BJ (cell line): ENCODE measurements at regions not wholly inside any gene's neighbourhood (a gene's known extent, or its start where the extent isn't known, plus 50 kb on each side); places are given as distances from the start of the nearest gene placed in this dataset.
A peak's percentile ranks its signal among the peaks of the same experiment; 100 is the strongest.

Experiments
- CTCF ChIA-PET: fragments of 350-600 bp; formaldehyde crosslinking; extraction: SDS; loops from one replicate; lab custom pipeline; 2021; ENCODE audit warnings: antibody characterized with exemption, inconsistent platforms; lab: Yijun Ruan, JAX
- POLR2A ChIA-PET: fragments of 300-600 bp; sonication (Branson Sonifier 250); formaldehyde crosslinking; extraction: SDS; loops from one replicate; lab custom pipeline; 2021; ENCODE audit warnings: antibody characterized with exemption; lab: Charles Lee
- DNase-seq: peaks from one replicate; pipeline ENCODE4 v3.0.0-alpha.2; 2011; ENCODE audit warnings: low read depth
- H3K27me3 ChIP-seq: 2 replicates; pipeline ENCODE4 v1.6.0; 2011; ENCODE audit warnings: low read length; ENCODE audit not compliant: control insufficient read depth, insufficient read depth
- H3K36me3 ChIP-seq: 2 replicates; pipeline ENCODE4 v1.5.1; 2011; ENCODE audit warnings: low read length; ENCODE audit not compliant: control insufficient read depth, insufficient read depth
- H3K4me3 ChIP-seq: 2 replicates; pipeline ENCODE4 v1.5.1; 2011; ENCODE audit warnings: low read depth, mild to moderate bottlenecking, control low read depth, low read length
- CTCF ChIP-seq: IDR thresholded peaks from 2 replicates; pipeline ENCODE4 v1.5.1; 2011; ENCODE audit warnings: low read depth, mild to moderate bottlenecking, control low read depth, inconsistent platforms, low read length, moderate library complexity; ENCODE audit not compliant: insufficient read depth

GRCh38 chr5:117504305-117504704 is 929.7 kb upstream of the SEMA6A start:
- no peak for TF ChIP-seq CTCF
- peak; percentile 9 for DNase-seq
- ChIA-PET CTCF (interaction anchor here (0.5 kb wide), 1 partner anchor 1254 kb away, joined by 3 read pairs; no protein-coding TSS in a partner anchor), POLR2A (no interaction called here)
- no peak overlapping the region for H3K4me3 ChIP-seq
- H3K36me3 ChIP-seq: no peaks in the 10 kb centered on the region
- no peaks in the 10 kb centered on the region for H3K27me3 ChIP-seq

DNA sequence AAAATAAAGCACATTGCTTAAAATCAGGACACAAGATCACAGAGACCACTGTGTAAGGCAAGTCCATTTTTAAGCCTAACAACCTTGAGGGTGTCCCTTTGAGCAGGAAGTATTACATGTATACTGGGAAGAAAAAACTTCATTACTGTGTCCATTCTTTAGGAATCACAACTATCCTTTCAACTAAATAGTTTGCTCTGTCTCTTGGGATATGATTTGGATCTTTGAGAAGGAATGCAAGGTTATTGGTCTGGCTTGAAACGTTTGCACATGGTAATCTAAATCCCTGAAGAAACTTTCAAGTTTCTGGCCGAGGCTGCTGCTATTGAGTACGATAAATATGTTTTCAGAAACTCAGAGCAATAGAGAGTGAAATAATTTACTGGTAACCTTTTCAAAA is 923.0 kb upstream of the SEMA6A start:
- Histone ChIP-seq H3K36me3 (no peaks in the 10 kb centered on the region), H3K27me3 (no peaks in the 10 kb centered on the region), H3K4me3 (no peak overlapping the region)
- POLR2A ChIA-PET: no interaction called here
- TF ChIP-seq CTCF: no peak
- CTCF ChIA-PET: interaction anchor here (1.0 kb wide), 1 partner anchor 43 kb away, joined by 4 read pairs; no protein-coding TSS in a partner anchor
- no peak for DNase-seq

DNA sequence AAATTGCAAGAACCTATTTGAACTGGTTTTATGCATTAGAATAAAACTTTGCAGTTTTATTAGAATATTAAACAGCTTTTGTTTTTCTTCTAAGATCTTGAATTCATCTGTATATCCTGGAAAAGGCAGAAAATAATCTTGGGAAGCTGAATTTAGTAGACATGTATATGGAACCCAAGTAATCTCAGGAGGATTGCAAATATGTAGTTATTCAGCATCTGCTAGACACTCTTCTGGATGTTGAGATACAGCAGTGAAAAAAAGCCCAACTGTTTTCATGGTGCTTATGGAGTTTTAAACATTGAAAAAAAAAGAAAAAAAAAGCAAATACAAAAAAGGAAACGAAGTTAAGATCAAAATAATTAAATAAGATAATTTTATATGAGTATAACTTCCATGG is 922.2 kb upstream of the SEMA6A start:
- no peaks in the 10 kb centered on the region for H3K36me3 ChIP-seq
- ChIA-PET POLR2A (no interaction called here), CTCF (interaction anchor here (1.0 kb wide), 1 partner anchor 42 kb away, joined by 4 read pairs; no protein-coding TSS in a partner anchor)
- no peak for TF ChIP-seq CTCF
- DNase-seq: no peak
- H3K4me3 ChIP-seq: no peak overlapping the region
- no peaks in the 10 kb centered on the region for H3K27me3 ChIP-seq

- no peak for TF ChIP-seq CTCF
- Histone ChIP-seq H3K27me3 (no peaks in the 10 kb centered on the region), H3K36me3 (no peaks in the 10 kb centered on the region), H3K4me3 (no peak overlapping the region)
- ChIA-PET POLR2A (no interaction called here), CTCF (no interaction called here)
- peak; percentile 7 for DNase-seq
These were observed 919.6 kb upstream of the SEMA6A start for GRCh38 chr5:117494188-117494587.

DNA sequence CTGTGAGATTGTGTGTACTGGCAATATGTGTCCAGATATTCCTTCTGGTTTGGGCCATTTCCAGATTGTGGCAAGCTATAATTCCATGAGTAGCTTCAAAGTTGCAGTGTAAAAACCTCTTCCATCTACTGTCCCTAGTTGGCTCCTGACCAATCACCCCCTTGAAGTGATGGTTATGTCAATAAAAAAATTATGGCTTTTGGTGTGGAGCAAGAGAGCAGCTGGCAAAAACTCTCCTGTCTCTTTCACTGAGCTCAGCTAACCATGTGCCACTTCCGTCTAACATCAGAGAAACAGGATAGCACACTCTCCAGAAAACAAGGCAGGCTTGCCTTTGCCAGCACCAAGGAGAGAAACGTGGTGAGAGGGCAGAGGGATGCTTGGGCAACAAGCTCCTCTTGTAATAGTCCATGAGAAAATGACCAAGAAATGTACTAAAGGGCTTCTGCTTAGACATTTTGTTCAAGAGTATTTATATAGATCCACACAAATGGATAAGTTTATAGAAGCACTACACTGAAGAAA is 914.4 kb upstream of the SEMA6A start:
- no peak overlapping the region for H3K4me3 ChIP-seq
- no peaks in the 10 kb centered on the region for H3K36me3 ChIP-seq
- DNase-seq: no peak
- H3K27me3 ChIP-seq: no peaks in the 10 kb centered on the region
- ChIA-PET POLR2A (no interaction called here), CTCF (no interaction called here)
- TF ChIP-seq CTCF: no peak
